CD14-positive monocyte (primary cell): ENCODE measurements at regions not wholly inside any gene's neighbourhood (a gene's known extent, or its start where the extent isn't known, plus 50 kb on each side); places are given as distances from the start of the nearest gene placed in this dataset.

ENCODE experiments used
- DNase-seq, 3 donors: peaks; one replicate each; pipeline ENCODE4 v3.0.0-alpha.2; 2011 to 2022
- H2AFZ ChIP-seq: 2 replicates; pipeline ENCODE4 v1.6.0; 2012; ENCODE audit warnings: mild to moderate bottlenecking, low read depth, low read length, inconsistent platforms; ENCODE audit not compliant: insufficient read depth, poor library complexity, severe bottlenecking
- H3K27ac ChIP-seq, 2 donors: 1 replicate in 1 of 2; 2 replicates in 1 of 2; pipeline ENCODE4 v1.5.1; 2012 to 2013; ENCODE audit warnings: low read length in 2 of 2, control low read depth in 1 of 2, inconsistent platforms in 1 of 2, low read depth in 1 of 2, mild to moderate bottlenecking in 1 of 2
- H3K27me3 ChIP-seq, 2 donors: one replicate each; pipeline versions ENCODE4 v1.6.0 to v1.6.1; 2011 to 2013; ENCODE audit warnings: low read length in 2 of 2; ENCODE audit not compliant: control insufficient read depth in 2 of 2, insufficient read depth in 2 of 2
- H3K36me3 ChIP-seq, 2 donors: replicated peaks in 1 of 2; 1 replicate in 1 of 2; 2 replicates in 1 of 2; pipeline versions ENCODE4 v1.5.1 to v1.6.1; 2012 to 2013; ENCODE audit warnings: low read length in 2 of 2, control low read depth in 1 of 2, inconsistent platforms in 1 of 2, mild to moderate bottlenecking in 1 of 2; ENCODE audit not compliant: insufficient read depth in 2 of 2, control insufficient read depth in 1 of 2
- H3K4me1 ChIP-seq, 2 donors: 1 replicate in 1 of 2; 2 replicates in 1 of 2; pipeline versions ENCODE4 v1.5.1 to v1.6.1; 2012 to 2013; ENCODE audit warnings: low read length in 2 of 2, control low read depth in 1 of 2, inconsistent platforms in 1 of 2, mild to moderate bottlenecking in 1 of 2, moderate library complexity in 1 of 2; ENCODE audit not compliant: insufficient read depth in 2 of 2, control insufficient read depth in 1 of 2
- H3K4me2 ChIP-seq: replicated peaks from 2 replicates; pipeline ENCODE3; 2012; ENCODE audit warnings: low read length, moderate library complexity, mild to moderate bottlenecking; ENCODE audit not compliant: poor library complexity, severe bottlenecking; ENCODE audit errors: extremely low read depth
- H3K4me3 ChIP-seq, 3 experiments: fragments of 200-600 bp in 1 of 3; sonication (generic) in 1 of 3; replicated peaks in 1 of 3; 1 replicate in 2 of 3; 2 replicates in 1 of 3; pipeline ENCODE4 v1.5.1; 2011 to 2013; ENCODE audit warnings: low read length in 3 of 3, mild to moderate bottlenecking in 3 of 3, control low read depth in 2 of 3, low read depth in 2 of 3, inconsistent platforms in 1 of 3, moderate library complexity in 1 of 3
- H3K79me2 ChIP-seq: 2 replicates; pipeline ENCODE4 v1.6.0; 2012; ENCODE audit warnings: mild to moderate bottlenecking, control low read depth, inconsistent platforms, low read length, moderate library complexity; ENCODE audit not compliant: insufficient read depth
- H3K9ac ChIP-seq: 2 replicates; pipeline ENCODE4 v1.6.0; 2017; ENCODE audit warnings: low read length, mild to moderate bottlenecking; ENCODE audit not compliant: insufficient read depth, poor library complexity, severe bottlenecking
- H3K9me3 ChIP-seq, 2 donors: replicated peaks in 1 of 2; 1 replicate in 1 of 2; 2 replicates in 1 of 2; pipeline versions ENCODE4 v1.5.1 to v1.6.1; 2012 to 2013; ENCODE audit warnings: low read length in 2 of 2, control low read depth in 1 of 2; ENCODE audit not compliant: control insufficient read depth in 1 of 2, insufficient read depth in 1 of 2
- H4K20me1 ChIP-seq: 2 replicates; pipeline ENCODE4 v1.6.0; 2012; ENCODE audit warnings: mild to moderate bottlenecking, low read length, control low read depth, moderate library complexity; ENCODE audit not compliant: insufficient read depth
- H3K27ac Mint-ChIP-seq, 7 donors: one replicate each; pipeline ENCODE4 v1.8.0; 2020; ENCODE audit warnings: mild to moderate bottlenecking in 7 of 7, mixed read lengths in 7 of 7, moderate library complexity in 6 of 7, inconsistent platforms in 2 of 7
- H3K27me3 Mint-ChIP-seq, 3 donors: one replicate each; pipeline ENCODE4 v1.8.0; 2021 to 2022; ENCODE audit warnings: low read depth in 3 of 3, mild to moderate bottlenecking in 3 of 3, mixed read lengths in 3 of 3, moderate library complexity in 3 of 3, inconsistent platforms in 1 of 3
- H3K36me3 Mint-ChIP-seq, 2 donors: one replicate each; pipeline ENCODE4 v1.8.0; 2020; ENCODE audit warnings: mixed read lengths in 2 of 2, inconsistent platforms in 1 of 2, mild to moderate bottlenecking in 1 of 2
- H3K4me1 Mint-ChIP-seq: one replicate; pipeline ENCODE4 v1.8.0; 2020; ENCODE audit warnings: mild to moderate bottlenecking, mixed read lengths
- H3K4me3 Mint-ChIP-seq, 2 donors: one replicate each; pipeline ENCODE4 v1.8.0; 2020; ENCODE audit warnings: mild to moderate bottlenecking in 2 of 2, mixed read lengths in 2 of 2, moderate library complexity in 1 of 2
- H3K9me3 Mint-ChIP-seq, 7 donors: one replicate each; pipeline ENCODE4 v1.8.0; 2020 to 2022; ENCODE audit warnings: mixed read lengths in 7 of 7, mild to moderate bottlenecking in 6 of 7, moderate library complexity in 6 of 7, inconsistent platforms in 2 of 7
- CTCF ChIP-seq: fragments of 200-600 bp; IDR thresholded peaks from one replicate; pipeline ENCODE4 v1.8.0; 2022; ENCODE audit warnings: antibody characterized with exemption, mild to moderate bottlenecking
- WGBS: methylation state at CpG from one replicate; pipeline ENCODE4 v1.1.5; 2013; ENCODE audit warnings: missing lambda C conversion rate; ENCODE audit not compliant: insufficient coverage; 5-methylcytosine and 5-hydroxymethylcytosine counted together
- intact Hi-C, 2 donors: fragments of 100-400 bp; cut with micrococcal nuclease; formaldehyde crosslinking; loops; one replicate each; pipeline versions ENCODE4 v1.15.0 to v1.15.1; 2023

- H3K36me3 Mint-ChIP-seq: no peaks in the 10 kb centered on the region
- H3K36me3 ChIP-seq: no peaks in the 10 kb centered on the region
- H3K4me3 ChIP-seq: no peak overlapping the region
- H2AFZ ChIP-seq: no peak overlapping the region
- H3K4me2 ChIP-seq: no peak overlapping the region
- H3K9ac ChIP-seq: no peak overlapping the region
- no peaks in the 10 kb centered on the region for H3K4me1 ChIP-seq
- H3K4me1 Mint-ChIP-seq: no peaks in the 10 kb centered on the region
- no peaks in the 10 kb centered on the region for H3K79me2 ChIP-seq
- no peak overlapping the region for H3K4me3 Mint-ChIP-seq
- WGBS: 87% methylated on average over 12 of the region's 13 CpGs
- H3K27me3 Mint-ChIP-seq: peaks cover 6 to 13% (median 7%) of the 10 kb centered on the region in 3 donors
- no peaks in the 10 kb centered on the region for H4K20me1 ChIP-seq
- intact Hi-C loops: no loop called here
- no peak for TF ChIP-seq CTCF
- H3K27me3 ChIP-seq: no peaks in the 10 kb centered on the region
- H3K9me3 Mint-ChIP-seq: peaks cover 1 to 11% (median 3%) of the 10 kb centered on the region in 7 donors
- H3K9me3 ChIP-seq: peaks cover 0 to 6% of the 10 kb centered on the region in 2 donors
- no peak overlapping the region for H3K27ac Mint-ChIP-seq
- DNase-seq: no peak
- H3K27ac ChIP-seq: no peak overlapping the region
These were observed 505.4 kb downstream of the BRD1 start for GRCh38 chr22:49322231-49322630.

GRCh38 chr22:49321477-49322055 lies 506.1 kb downstream of the BRD1 start:
- no peak overlapping the region for H2AFZ ChIP-seq
- intact Hi-C loops: no loop called here
- no peaks in the 10 kb centered on the region for H3K4me1 Mint-ChIP-seq
- H4K20me1 ChIP-seq: no peaks in the 10 kb centered on the region
- H3K36me3 Mint-ChIP-seq: no peaks in the 10 kb centered on the region
- H3K27ac Mint-ChIP-seq: no peak overlapping the region
- peaks cover 0 to 5% (median 0%) of the 10 kb centered on the region in 7 donors for H3K9me3 Mint-ChIP-seq
- TF ChIP-seq CTCF: no peak
- WGBS: 85% methylated on average over 32 of the region's 33 CpGs
- no peaks in the 10 kb centered on the region for H3K79me2 ChIP-seq
- H3K27me3 ChIP-seq: no peaks in the 10 kb centered on the region
- no peak for DNase-seq
- H3K27me3 Mint-ChIP-seq: peaks cover 6 to 13% (median 7%) of the 10 kb centered on the region in 3 donors
- peaks cover 0 to 2% of the 10 kb centered on the region in 2 donors for H3K9me3 ChIP-seq
- H3K36me3 ChIP-seq: no peaks in the 10 kb centered on the region
- no peaks in the 10 kb centered on the region for H3K4me1 ChIP-seq
- no peak overlapping the region for H3K9ac ChIP-seq
- H3K4me3 Mint-ChIP-seq: no peak overlapping the region
- H3K4me2 ChIP-seq: no peak overlapping the region
- no peak overlapping the region for H3K27ac ChIP-seq
- no peak overlapping the region for H3K4me3 ChIP-seq
